PFSK-1 (cell line): ENCODE measurements at regions not wholly inside any gene's neighbourhood (a gene's known extent, or its start where the extent isn't known, plus 50 kb on each side); places are given as distances from the start of the nearest gene placed in this dataset.

Experiments
- POLR2AphosphoS5 ChIP-seq: IDR thresholded peaks from 2 replicates; pipeline ENCODE4 v1.6.1; 2012; ENCODE audit warnings: low read depth, mild to moderate bottlenecking, control low read depth, low read length, moderate library complexity
- TAF1 ChIP-seq: IDR thresholded peaks from 2 replicates; pipeline ENCODE4 v1.6.1; 2012; ENCODE audit warnings: low read length, control low read depth, borderline replicate concordance; ENCODE audit not compliant: insufficient read depth

DNA sequence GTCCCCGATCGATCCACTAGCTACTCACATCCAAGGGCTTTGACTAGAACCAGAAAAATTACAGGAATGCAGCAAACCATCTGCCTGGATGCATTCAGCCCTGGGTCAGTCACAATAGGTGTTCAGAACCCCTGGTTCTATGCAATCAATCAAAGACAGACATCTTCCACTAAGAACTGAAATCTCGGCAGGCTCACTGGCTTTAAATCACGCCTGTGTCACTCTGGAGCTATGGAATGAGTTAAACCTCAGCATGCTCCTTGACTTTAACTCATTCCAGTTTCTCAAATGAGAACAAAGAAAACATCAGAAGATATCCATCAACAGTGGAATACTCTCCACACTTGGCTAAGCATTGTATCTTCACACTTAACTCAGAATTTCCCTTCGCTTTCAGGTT, 68.1 kb upstream of the SPTBN1 start:
- no peak for TF ChIP-seq TAF1
- no peak for TF ChIP-seq POLR2AphosphoS5
